GM12864 (cell line): ENCODE measurements at regions not wholly inside any gene's neighbourhood (a gene's known extent, or its start where the extent isn't known, plus 50 kb on each side); places are given as distances from the start of the nearest gene placed in this dataset.

Experiments
- DNase-seq: peaks from one replicate; pipeline ENCODE4 v3.0.0-alpha.2; 2011; ENCODE audit warnings: low read depth
- H3K4me3 ChIP-seq: 2 replicates; pipeline ENCODE4 v1.5.1; 2011; ENCODE audit warnings: mild to moderate bottlenecking, low read depth, low read length, control low read depth
- TF ChIP-seq, protein P1 (sequence below): IDR thresholded peaks from 2 replicates; pipeline ENCODE4 v1.5.1; 2011; ENCODE audit warnings: low read depth, mild to moderate bottlenecking, moderate library complexity, low read length, control low read depth, inconsistent platforms; ENCODE audit errors: missing control alignments

DNA sequence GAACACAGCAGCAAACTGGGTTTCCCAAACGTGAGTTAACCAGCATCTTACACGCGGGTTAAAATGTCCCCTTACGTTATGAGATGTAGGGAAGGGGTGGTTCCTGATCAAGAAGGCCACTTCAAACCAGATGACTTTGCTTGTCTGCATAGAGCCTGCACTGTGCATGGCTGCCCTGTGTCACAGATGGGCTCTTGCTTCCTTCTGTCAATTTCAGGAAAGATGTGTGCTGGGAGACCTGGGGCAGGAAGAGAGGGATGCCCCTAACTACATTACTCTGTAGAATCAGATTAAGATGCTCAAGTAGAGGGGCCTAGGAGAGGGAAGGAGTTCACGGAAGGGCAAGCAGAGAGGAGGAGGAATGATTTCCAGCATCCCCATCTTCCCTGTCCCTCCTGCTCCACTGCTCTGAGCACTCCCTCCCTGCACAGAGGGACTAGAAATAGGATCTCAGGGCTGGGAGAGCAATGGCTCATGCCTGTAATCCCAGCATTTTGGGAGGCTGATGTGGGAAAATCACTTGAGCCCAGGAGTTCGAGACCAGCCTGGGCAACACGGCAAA lies 63.5 kb upstream of the ZMYND8 start:
- TF ChIP-seq, protein P1, sequence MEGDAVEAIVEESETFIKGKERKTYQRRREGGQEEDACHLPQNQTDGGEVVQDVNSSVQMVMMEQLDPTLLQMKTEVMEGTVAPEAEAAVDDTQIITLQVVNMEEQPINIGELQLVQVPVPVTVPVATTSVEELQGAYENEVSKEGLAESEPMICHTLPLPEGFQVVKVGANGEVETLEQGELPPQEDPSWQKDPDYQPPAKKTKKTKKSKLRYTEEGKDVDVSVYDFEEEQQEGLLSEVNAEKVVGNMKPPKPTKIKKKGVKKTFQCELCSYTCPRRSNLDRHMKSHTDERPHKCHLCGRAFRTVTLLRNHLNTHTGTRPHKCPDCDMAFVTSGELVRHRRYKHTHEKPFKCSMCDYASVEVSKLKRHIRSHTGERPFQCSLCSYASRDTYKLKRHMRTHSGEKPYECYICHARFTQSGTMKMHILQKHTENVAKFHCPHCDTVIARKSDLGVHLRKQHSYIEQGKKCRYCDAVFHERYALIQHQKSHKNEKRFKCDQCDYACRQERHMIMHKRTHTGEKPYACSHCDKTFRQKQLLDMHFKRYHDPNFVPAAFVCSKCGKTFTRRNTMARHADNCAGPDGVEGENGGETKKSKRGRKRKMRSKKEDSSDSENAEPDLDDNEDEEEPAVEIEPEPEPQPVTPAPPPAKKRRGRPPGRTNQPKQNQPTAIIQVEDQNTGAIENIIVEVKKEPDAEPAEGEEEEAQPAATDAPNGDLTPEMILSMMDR = no peak
- H3K4me3 ChIP-seq = no peak overlapping the region
- DNase-seq = no peak

DNA sequence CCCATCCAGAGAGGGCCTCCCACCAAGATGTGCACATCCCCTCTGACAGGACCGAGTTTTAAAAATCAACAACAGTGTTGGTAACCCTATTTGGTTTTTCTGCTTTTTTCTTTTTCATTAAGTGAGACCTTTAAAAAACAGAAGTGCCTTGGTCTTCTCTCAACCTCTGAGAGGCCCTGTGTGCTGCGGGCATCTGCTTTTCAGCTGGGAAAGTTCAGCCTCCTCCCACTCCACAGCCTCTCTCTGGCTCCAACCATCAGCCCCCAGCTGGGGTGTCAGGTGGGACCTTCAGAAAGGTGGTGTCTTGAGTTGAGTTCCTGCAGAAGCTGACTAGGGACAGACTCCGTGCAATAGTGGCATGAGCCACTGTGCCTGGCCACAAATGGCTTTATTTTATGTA lies 64.6 kb upstream of the ZMYND8 start:
- H3K4me3 ChIP-seq = no peak overlapping the region
- TF ChIP-seq, protein P1 = no peak
- DNase-seq = no peak

GRCh38 chr20:47423586-47423985 lies 67.1 kb upstream of the ZMYND8 start:
- TF ChIP-seq, protein P1 = no peak
- no peak for DNase-seq
- H3K4me3 ChIP-seq = no peak overlapping the region

- TF ChIP-seq, protein P1 = no peak
- no peak overlapping the region for H3K4me3 ChIP-seq
- DNase-seq = no peak
Measured at GRCh38 chr20:47427067-47427466, 70.6 kb upstream of the ZMYND8 start.

- no peak for DNase-seq
- no peak overlapping the region for H3K4me3 ChIP-seq
- TF ChIP-seq, protein P1 = no peak
Measured at GRCh38 chr20:47427746-47428145, 71.2 kb upstream of the ZMYND8 start.

DNA sequence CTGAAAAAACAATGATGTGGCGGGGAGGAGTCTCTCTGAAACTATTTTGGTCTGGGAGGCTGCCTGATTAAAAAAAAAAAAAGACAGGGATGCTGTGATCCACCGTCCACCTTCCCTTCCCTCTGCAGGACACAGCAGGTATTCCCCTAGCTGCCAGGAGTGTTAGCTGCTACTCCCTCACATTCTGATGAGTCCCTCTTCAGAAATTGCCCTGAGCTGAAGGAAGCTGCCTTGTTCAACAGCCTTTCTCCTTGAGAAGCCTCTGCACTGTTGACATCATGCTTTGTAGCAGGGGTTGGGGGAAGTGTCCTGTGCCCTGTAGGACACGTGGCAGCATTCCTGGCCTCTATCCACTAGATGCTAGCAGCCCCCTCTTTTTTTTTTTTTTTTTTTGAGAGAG lies 71.7 kb upstream of the ZMYND8 start:
- DNase-seq = no peak
- TF ChIP-seq, protein P1 = no peak

DNA sequence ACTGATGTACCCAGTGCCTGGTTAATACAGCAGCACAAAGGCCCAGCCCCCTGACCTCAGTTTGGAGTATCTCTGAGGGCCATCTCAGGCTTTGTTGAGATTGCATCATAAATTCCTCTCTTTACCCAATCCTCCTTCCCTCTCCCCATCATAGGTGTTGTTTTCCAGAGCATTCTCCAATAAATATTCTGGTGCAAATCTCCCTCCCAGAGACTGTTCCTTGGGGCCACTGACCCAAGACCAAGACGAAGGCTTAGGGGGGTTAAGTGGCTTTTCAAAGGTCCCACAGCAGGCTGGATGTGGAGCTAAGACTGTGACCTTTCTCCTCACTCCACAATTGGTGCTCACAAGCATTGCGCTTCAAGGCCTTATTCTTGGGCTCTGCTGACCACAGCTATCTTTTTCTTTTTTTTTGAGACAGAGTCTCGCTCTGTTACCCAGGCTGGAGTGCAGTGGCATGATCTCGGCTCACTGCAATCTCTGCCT lies 72.4 kb upstream of the ZMYND8 start:
- H3K4me3 ChIP-seq = no peak overlapping the region
- TF ChIP-seq, protein P1 = no peak

More for the DNA sequence above, 71.7 kb upstream of the ZMYND8 start:
- no peak overlapping the region for H3K4me3 ChIP-seq

More for the DNA sequence above, 72.4 kb upstream of the ZMYND8 start:
- DNase-seq = no peak
